ENCODE measurements at regions not wholly inside any gene's neighbourhood (a gene's known extent, or its start where the extent isn't known, plus 50 kb on each side); places are given as distances from the start of the nearest gene placed in this dataset.

GRCh38 chr5:84637662-84638375, 253.1 kb upstream of the EDIL3 start:
- TF ChIP-seq ZNF274 (IDR thresholded peaks at IDR 0.05; ENCODE audit: low read depth, low read length): no peak
- TF ChIP-seq SUZ12 (IDR thresholded peaks at IDR 0.05; ENCODE audit: extremely low read depth, insufficient read depth, insufficient read length): no peak
- no peak for TF ChIP-seq YY1 (IDR thresholded peaks at IDR 0.05; ENCODE audit: insufficient read depth, insufficient read length)
